ENCODE measurements at regions not wholly inside any gene's neighbourhood (a gene's known extent, or its start where the extent isn't known, plus 50 kb on each side); places are given as distances from the start of the nearest gene placed in this dataset.
"Not testable (repeated sequence)": the region's sequence is repeated elsewhere in the genome, so short reads cannot be mapped to it uniquely, and the experiment has no call there.

DNA sequence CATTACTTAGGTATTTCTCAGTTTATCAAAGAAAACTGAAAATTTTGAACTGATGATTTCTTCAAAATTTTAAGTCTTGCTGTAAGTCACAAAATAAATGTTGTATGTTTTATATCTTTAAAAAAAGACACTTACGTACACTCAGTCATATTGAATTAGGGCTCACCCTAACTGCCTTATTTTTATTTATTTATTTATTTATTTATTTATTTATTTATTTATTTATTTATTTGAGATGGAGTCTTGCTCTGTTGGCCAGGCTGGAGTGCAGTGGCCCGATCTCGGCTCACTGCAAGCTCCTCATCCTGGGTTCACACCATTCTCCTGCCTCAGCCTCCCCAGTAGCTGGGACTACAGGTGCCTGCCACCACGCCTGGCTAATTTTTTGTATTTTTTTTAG is 881.9 kb downstream of the TTLL7 start:
- not testable (repeated sequence) for DNase-seq

DNA sequence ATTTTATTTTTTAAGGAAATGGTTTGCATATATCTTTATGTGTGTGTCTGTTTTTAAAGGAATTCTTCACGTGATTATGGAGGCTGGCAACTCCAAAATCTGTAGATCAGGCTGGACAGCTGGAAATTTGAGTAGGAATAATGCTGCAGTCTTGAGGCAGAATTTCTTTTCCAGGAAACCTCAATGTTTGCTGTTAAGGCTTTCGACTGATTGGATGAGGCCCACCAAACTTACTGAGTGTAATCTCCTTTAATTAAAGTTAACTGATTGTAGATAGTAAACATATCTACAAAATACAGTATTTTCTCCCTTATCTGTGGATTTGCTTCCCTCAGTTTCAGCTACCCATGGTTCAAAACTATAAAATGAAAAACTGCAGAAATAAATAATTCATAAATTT is 883.1 kb downstream of the TTLL7 start:
- DNase-seq = no peak

DNA sequence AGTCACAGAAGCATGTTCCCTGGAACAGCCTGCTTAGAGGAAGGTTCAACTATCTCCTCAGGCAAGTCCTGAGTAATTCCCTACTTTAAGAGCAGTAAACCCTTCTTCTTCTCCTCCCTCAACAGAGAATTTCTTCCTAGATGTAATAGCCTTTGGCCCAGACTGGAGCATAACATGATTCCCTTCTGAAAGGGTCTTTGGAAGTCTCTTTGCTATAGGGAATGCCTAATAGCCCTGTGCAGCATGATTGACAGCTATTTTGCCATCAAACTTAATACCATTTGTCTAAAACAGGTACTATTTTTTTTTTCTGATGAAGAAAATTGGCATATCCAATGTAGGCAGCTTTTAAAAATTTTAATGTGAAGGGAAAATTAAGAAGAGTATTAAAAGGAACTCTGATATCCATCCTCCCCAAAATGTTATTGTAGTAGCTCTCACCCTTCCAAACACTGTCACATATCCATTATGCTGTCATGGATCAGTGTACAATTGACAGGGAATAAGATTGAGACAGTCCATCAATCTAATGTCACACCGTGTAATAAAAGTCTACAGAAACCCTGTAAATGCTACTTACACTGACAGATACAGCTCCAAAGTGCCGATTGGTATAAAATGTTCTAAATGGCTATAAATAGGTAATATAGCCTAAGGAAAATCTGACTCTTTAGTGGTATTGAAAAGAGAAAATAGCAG is 884.6 kb downstream of the TTLL7 start:
- DNase-seq = no peak

DNA sequence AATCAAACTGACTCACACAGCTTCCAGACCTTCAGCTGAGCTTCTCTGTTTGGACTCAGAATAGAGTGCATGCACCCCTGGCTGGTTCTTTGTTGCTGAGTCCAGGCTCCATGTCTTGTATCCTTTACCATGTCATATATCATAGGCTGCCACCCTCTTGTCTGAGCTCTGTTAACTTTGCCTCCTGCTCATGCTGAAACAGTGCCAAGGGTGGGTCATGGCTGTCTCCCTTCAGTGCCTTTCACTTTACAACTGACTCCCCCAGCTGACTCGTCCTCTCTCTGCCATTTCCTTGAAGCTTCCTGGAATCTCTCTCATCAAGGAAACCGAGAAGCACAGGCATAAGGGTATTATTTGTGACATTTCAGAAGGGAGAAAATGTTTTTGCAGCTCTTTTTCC is 885.3 kb downstream of the TTLL7 start:
- DNase-seq = no peak

DNA sequence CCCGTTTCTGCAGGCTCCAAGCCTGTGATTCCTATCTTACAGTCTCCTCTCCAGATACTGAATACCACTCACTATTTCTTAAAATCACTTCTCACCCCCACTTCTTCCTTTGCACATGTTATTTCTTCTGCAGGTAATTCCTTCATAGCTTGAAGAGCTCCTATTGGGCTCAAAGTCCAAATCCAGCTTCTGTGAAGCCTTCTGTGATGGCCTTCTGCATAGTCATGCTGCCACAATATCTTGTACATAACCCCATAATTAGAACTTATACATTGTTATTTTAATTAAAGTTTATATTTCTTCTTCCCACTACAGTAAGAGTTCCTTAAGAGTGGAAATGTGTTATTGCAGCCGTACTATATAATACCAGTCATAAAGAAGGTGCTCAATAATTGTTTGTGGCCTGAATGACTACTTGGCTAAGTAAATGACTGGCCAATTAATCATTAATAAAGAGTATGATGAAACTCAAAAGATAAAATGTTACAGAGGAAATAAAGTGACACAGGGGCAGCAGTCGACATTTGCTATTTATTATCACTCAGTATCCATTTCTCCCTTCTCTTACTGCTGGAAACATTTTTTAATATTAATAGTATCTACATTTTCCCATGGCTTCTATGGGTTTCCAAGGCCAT is 886.6 kb downstream of the TTLL7 start:
- no peak for DNase-seq

DNA sequence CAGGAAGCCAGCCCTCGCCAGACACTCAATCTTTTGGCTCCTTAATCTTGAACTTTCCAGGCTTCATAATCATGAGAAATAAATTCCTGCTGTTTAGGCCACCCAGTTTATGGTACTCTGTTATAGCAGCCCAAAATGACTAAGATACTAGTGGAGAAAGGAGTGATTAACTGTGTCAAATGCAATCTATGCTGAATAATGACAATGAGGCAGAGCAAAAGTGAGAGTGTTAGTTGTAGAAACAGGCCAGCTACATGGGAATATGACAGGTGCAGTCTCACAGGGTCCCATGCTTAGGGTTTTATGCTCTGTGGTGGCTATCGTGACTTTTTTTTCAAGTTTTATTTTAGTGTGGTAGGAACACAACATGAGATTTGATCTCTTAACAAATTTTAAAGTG is 888.8 kb downstream of the TTLL7 start:
- no peak for DNase-seq

DNA sequence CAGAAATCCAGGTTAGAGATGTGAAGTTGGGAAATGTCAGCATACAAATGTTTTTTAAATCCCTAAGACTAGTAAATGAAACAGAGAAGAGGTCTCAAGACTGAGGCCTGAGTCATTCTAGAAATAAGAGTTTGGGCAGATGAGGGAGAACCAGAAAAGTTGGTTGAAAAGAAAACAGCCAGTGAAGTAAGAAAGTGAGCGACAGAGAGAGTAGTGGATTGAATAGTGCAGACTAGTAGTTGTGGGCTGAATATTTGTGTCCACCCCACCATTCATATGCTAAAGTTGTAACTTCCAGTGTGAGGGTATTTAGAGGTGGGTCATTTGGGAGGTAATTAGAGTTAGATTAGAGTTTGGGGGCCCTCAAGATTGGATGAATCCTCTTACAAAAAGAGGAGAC is 889.2 kb downstream of the TTLL7 start:
- no peak for DNase-seq

DNA sequence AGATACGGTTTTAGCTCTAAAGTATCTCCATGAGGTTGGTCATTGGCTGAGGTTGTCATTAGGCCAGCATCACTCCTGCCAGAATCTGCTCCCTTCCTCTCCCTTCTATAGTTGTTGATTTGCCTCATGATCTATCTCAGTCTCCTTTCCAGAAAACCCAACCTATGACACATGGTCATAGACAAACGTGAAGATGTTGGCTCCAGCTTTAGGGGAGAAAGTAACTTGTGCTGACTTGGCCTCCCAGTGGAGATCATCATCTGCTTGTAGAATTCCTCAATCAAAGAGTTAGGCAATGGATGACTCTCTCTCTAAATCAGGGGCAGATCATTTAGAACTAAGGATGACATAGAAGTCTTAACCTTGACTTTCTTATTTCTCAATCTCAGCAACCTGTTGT is 894.4 kb downstream of the TTLL7 start:
- DNase-seq = no peak

DNA sequence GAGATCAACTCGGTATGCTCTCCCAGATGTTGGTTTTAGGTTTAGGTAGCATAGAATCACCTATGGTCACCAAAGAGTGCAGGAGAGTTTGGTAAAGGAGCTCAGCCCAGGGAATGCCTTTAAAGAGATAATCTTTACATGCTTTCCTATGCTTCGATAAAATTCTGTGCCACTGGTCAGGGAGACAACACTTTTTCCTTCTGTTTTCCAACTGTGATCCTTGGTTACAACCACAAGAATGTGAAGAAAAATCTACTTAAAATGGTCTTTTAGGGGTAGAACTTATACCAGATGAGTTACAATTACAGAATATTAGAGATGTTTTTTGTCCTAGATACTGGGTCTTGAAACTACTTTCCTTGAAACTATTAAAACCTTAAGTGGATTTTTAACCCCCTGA is 895.6 kb downstream of the TTLL7 start:
- no peak for DNase-seq

DNA sequence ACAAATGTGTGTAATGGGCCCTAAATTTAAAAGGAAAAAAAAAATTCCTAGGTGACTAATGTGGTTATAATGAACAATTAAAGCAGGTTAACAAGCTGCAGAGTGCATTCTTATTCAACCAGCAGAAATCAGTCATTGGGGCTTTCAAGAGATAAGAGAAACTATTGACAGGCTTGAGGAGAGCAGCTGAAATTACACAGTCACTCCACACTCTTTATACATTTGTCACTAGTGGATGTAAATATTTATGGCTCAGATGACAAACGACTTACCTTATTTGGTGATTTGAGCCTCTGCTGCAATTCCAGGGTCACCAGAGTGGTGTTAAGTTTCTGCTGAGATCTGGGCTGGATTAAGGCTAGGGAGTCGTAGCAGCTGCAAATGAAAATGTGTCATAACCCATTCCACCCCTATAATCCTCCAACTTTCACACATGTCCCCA is 896.3 kb downstream of the TTLL7 start:
- DNase-seq = no peak

DNA sequence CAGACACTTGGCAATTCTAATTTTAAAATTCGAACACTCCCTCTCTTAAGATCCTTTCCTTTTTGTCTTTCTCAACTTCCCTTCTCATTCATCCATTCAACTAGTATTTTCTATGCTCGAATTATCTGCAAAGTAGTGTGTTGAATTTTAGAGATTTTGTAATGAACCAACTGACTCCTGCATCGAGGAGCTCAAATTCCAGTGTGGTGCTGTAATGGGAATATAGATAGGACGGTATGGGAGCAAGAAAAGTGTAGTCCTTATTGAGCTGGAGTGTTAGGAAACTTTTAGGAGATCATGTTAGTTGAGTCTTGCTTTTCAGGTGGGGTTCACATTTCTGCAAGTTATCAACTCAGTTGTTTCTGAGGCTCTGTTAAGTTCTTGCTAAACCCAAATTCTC is 897.5 kb downstream of the TTLL7 start:
- no peak for DNase-seq

DNA sequence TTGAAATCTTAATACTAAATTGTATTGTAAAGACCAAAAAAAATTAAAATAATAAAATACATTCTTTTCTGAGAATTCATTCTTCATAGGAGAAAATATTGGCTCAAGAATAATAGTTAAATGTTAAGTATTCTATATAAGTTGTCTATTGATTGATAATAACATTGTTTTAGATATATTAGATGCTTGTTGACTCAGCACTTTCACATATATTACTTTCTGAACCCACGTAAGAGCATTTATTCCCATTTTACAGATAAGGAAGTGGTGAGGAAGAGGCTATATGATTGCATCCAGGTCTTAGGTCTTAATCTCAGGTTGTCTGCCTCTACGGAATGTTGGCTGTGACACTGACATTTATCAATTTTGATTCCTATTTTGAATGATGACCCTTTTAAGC is 898.8 kb downstream of the TTLL7 start:
- no peak for DNase-seq

DNA sequence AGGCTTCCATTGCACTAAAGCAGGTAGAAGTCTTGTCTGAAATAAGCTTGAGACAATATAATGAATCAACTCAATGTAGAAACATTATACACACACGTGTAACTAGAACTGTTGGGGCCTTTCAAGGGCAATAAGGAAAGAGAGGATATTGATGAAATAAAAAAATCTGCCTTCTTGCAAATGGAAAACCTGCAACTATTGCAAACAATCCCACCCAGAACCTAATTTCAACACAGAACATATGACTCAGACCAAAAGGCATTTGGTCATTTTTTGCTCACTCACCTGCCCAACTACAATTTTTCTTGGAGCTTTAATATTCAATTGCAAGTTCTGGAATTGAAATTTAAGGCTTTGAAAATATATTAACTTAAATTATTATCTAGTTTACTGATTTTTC is 900.1 kb downstream of the TTLL7 start:
- no peak for DNase-seq

DNA sequence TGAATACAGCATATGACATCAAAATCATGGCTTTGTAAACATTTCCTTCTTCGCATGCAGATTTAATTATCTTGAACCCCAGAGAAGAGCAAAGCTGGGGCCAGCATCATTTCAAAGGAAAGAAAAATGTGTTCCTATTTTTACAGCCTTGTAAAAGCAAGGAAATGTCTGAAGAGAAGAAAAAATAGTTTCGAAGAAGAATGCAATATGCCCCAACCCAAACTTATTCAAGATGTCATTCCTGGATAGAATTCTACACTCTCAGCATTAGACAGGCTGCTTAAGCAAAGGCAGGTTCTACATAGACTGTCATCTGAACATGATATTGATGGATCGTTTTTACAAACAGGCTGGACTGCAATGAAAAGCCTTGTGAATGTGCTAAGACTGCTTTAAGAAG is 900.8 kb downstream of the TTLL7 start:
- no peak for DNase-seq

DNA sequence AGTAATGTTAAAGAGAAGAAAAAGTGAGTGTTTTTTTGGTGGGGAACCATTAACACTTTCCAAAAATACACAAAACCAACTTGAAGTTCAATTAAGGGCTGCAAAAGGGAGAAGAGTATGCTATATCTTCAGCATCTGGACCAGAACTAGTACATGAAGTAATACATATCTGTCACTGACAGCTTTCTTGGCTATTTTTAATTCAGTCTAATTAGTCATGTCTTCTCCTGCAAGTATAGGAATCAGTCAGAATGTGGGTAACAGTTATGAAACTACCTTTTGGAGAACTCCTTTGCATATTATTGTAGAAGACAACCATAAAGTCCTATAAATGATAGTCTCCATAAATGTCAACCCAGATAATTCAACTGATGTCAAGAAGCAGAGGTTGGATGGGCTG is 901.2 kb downstream of the TTLL7 start:
- DNase-seq = no peak

DNA sequence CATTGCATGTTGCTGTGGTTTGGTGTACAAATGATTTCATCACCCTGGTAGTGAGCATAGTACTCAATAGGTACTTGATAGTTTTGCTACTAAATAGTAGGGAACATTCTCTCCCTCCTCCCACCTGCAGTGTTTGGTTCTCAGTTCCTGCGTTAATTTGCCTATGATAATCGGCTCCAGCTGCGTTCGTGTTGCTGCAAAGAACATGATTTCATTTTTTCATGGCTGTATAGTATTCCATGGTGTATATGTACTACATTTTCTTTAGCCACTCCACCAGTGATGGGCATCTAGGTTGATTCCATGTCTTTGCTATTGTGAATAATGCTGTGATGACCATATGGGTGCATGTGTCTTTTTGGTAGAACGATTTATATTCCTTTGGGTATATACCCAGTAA is 903.4 kb downstream of the TTLL7 start:
- no peak for DNase-seq

DNA sequence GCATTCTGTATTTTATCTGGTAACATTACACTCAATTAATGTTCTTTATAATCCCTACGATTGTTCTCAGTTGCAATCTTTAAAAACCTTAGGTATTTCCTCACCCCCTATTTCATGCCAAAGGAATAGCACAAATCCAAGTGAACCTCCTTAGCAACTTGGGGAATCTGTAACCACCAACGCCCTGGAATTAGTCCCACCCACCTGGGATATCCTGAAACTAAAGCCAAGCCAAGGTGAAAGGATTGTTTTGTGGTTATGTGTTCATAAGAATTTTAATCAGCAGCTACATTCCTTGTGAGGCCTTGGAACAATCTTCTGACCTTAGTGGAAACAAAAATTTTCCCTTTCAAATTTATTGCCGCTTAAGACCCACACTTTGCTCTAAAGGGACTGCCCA is 908.7 kb downstream of the TTLL7 start:
- DNase-seq = no peak

DNA sequence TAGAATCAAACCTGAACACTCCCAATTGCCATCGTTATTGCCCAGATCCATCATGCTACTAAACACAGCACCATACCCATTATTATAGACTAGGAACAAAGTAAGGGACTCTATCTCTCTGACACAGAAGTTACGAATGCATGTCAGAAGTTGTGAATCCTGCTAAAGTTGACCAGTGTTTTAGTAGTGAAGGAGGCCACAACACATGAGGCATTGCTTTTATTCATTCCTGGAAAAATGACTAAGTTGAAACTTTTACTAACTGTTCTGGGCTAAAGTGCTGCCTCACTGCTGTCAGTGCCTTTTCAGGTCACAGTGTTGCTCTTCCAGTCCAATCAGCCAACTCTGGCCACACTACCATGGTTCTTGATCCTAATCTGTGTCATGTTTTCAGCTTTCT is 911.1 kb downstream of the TTLL7 start:
- no peak for DNase-seq

DNA sequence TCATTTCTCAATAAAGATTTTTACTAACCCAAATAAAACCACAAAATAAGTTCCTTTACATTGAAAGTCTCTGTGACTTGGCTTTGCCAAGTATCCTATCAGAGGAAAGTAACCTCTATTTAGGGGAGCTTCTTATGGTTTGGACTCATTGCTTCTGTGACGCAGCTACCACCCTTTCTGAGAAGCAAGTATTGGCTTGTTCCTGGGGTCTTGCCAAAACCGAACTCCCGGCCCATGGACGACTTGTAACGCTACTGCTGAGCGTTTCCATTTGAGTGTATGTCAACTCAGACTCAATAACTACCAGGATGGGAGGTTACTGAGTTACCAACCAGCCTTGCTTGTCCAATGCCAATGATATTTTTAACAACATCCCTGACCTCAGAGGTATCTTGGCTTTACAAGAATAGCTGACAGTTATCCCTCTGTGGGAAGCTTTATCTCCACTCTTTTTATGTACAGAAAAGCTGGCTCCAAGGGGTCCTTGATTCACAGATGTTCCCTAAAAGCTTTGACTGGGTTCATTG is 911.9 kb downstream of the TTLL7 start:
- no peak for DNase-seq

DNA sequence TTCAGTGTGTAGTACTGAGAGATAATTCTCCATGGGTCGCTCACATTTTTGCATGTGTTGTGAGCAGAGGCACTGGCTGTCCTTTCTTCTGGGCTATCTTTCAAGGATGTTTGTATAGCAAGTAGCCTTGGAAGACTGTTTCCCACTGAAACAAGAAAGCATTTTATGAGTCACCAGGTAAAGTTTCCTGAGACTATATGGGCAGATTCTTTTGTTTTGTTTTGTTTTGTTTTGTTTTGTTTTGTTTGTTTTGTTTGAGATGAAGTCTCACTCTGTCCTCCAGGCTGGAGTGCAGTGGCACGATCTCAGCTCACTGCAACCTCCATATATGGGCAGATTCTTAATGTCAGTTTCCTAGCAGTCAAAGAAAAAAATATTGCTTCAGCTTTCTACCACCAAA is 912.6 kb downstream of the TTLL7 start:
- no peak for DNase-seq

DNA sequence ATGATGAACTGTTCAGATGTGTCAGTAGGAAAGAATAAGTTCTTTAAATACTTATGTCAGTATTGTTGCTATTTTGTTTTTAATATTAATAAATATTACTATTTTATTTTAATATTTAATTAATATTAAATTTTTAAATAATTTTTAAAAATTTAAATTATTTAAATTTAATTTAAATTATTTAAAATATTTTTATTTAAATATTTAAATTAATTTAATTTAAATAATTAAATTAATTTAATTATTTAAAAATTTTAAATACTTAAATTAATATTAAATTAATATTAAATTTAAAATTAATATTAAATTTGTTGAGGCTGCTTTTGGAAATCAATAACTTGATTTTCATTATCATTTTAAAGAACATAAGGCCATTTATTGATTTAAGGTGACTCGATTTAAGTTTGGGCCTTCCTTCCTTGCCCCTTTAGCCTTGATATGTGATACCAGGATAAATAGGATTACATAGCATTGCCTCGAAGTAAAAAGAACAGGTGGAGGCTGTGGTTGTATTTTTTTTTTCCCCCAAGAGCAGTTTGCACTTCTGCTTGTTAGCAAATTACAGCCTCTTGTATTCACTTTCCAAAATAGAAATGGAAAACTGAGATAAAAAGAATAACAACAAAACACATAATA is 915.2 kb downstream of the TTLL7 start:
- DNase-seq = no peak

DNA sequence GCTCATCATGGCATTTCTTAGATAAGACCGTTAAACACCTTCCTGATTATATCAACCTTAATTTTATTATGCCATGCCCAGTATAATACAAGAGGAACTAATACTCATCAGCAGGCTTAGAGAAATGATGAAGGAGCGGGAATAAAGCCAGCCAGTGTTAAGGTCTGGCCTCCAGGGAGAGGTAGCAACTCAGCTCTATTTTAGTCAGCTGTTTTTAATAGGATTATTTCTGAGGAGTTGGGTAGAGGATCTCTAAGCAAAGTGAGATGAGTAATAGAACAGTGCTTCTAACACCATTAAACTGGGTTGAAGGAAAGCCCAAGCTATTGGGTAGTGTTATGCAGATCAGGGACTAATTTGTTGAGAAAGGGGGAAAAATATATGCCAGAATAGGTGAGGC is 921.5 kb downstream of the TTLL7 start:
- no peak for DNase-seq

DNA sequence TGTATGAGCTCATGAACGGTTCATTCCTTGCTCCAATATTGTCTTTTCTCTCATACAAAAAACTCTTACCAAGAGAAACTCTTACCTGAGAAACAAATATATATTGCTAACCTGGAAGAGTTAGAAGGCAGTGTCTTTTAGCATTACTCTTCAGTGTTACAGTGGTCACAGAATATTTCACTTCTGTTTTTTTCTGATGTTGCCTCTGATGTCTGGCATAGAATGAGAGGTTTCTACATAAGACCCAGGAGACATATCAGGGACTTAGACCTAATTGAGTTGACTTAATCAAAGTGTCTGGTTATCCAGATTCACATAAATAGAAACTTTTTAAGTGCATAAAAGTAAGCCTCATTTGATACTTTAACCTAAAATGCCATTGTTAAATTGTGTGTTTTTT is 923.8 kb downstream of the TTLL7 start:
- no peak for DNase-seq

DNA sequence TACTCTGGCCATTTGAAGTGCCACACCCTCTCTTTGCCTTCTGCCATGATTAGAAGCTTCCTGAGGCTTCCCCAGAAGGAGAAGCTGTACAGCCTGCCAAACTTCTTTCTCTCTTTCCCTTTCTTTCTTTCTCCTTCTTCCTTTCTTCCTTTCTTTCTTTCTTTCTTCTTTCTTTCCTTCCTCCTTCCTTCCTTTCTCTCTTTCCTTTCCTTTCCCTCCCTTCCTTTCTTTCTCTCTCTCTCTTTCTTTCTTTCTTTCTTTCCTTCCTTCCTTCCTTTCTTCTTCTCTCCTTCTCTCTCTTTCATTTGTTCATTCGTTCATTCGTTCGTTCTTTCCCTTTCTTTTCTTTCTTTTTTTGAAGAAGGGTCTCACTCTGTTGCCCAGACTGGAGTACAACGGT is 931.0 kb downstream of the TTLL7 start:
- no peak for DNase-seq
